Pons (tissue), 1 donor: ENCODE measurements at regions not wholly inside any gene's neighbourhood (a gene's known extent, or its start where the extent isn't known, plus 50 kb on each side); places are given as distances from the start of the nearest gene placed in this dataset.

ENCODE experiments used
- DNase-seq: peaks from one replicate; pipeline ENCODE4 v3.0.0-alpha.2; 2016; ENCODE audit warnings: low spot score

DNA sequence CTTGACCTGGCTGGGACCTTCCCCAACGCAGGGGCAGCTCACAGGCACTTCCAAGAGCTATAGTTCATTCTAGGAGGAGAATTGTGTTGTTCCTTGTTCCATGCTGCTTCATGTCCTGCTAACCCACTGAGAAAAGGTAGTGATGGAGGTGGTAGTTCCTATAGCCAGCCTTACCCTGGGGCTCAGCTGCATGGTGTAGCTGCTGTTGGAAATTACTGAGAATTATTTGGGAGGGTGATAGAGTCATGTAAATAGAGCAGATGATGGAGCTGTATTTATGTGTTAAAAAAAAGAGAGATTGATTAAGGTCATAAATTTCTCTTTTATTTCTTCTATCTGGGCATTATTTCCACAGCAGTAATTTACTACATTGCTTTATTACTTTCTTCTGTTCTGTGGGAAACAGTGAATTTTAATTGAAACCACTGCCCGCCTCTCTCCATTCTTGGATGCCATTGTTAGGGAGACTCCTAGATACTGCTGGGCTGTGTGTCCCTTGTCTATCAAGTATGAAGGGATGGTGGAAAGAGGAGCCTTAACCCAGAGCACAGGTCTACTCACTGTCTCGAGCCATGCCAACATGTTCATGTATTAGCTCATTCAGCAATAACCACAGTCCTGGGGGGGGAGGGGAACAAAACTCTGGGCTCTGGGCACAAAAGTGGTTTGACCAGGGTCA, 309.2 kb downstream of the FAT3 start:
- no peak for DNase-seq

GRCh38 chr11:92536883-92537282, 312.3 kb downstream of the FAT3 start:
- DNase-seq: no peak

GRCh38 chr11:92540096-92540495, 315.5 kb downstream of the FAT3 start:
- DNase-seq: no peak

GRCh38 chr11:92545906-92546471, 321.4 kb downstream of the FAT3 start:
- no peak for DNase-seq

- no peak for DNase-seq
Observed at GRCh38 chr11:92546603-92547002, 322.0 kb downstream of the FAT3 start.

- DNase-seq: peak; percentile 42
Observed at GRCh38 chr11:92550411-92550810, 325.8 kb downstream of the FAT3 start.

DNA sequence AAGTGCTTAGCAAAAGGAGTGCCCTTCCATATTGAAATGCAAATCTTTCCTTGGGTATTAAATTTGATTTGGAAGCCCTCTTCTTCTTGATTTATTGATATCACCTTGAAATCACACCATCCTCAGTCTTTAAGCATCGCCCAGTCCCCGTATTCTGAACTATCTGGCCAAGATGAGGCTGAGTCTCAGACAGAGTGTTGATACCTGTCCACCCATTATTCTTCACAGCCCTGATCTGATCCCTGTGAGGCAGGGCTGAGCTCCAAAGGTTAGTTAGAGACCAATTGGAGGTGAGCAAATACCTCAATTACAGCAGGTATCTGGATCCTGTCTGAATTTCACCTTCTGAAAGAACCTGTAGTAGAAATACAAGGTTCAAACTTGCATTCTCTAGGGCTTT, 326.3 kb downstream of the FAT3 start:
- no peak for DNase-seq

DNA sequence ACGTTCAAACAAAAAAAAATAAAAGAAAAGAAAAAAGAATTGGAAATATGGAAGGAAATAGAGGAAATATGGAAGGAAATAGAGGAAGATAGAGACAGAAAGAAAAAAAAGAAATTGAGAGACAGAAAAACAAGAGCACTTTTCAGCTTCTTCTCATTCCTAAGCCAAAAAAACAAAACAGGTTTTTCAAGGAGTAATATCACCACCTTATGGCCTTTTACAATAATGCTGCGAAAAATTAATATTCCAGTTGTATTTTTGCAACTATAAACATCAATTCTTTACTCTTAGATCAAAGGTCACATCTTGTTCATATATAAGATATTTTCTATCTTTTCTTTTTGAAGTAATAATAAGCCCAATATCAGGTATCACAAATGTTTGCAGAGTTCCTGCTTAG, 328.3 kb downstream of the FAT3 start:
- DNase-seq: no peak

DNA sequence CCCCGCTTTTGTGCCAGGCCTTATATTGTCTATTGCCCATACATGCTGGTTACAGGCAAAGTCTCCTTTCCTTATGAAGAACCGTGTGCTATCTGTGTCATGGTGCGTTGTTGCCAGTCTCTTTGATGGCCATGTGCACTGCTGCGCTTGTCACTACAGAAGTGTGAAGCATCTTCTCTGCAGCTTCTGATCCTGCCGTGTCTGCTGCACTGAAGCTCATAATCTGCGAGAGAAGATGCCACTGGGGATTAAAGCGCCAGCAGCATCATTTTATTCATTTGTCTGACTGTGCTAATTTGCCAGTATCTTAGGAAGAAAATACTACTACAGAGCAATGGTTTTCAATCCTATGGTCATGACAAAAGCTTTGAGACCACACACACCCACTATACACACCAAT, 330.1 kb downstream of the FAT3 start:
- no peak for DNase-seq

- no peak for DNase-seq
Observed at GRCh38 chr11:92556431-92556830, 331.8 kb downstream of the FAT3 start.

DNA sequence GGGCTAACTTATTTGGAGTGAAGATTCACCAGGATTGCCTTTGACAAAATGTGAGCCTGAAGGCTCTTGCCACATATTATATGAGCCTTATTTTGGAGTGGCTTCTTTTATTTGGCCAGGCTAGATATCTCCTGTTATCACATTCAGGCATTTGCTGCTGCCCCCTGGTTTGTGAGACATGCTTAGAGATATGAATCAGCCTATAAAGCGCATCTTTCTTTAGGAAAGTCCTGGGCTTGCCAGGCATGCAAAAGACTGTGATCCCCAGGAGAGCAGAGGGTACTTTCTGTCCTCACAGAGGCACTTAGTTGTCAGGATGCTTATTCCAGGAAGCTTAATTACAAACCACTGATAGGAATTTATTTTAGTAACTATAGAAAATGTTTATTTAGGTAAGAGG, 333.3 kb downstream of the FAT3 start:
- DNase-seq: no peak

DNA sequence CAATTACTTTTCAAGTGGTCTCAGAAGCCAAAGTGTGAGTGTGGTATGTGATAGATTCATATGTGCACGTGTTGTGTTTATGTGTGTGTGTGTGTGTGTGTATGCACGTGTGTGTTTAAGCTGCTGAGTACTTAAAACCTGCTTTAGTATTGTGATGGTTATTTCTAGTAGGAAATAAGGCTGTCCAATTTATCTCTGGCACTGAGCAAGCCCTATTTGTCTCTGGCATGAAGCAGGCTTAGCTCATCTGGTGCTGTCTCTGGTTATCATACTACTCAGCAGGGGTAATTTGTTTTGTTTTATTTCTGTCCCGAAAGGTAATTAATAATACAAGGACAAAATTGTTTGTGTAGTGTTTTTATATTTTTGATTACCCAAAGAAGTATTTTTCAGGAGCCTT, 333.7 kb downstream of the FAT3 start:
- DNase-seq: no peak

- DNase-seq: no peak
Observed at GRCh38 chr11:92569726-92570125, 345.1 kb downstream of the FAT3 start.

GRCh38 chr11:92572559-92572958, 347.9 kb downstream of the FAT3 start:
- no peak for DNase-seq

DNA sequence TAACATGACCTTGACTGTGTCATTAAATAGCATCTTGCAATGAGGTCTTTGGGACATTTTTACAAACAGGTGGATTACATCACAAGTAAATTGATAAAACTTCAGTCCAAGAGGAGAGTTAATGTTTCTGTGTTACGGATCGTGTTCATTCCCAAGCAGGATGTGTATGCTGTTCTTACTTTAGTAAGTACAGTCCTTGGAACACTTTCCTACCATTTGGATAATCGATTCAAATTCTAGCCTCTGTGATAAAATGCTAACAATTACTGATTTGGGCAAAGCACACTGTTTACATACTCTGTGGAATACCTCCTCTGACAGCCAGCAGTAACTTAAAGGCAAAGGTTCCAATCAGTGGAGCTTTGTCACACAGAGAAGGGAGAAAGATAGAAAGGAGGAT, 351.7 kb downstream of the FAT3 start:
- no peak for DNase-seq

DNA sequence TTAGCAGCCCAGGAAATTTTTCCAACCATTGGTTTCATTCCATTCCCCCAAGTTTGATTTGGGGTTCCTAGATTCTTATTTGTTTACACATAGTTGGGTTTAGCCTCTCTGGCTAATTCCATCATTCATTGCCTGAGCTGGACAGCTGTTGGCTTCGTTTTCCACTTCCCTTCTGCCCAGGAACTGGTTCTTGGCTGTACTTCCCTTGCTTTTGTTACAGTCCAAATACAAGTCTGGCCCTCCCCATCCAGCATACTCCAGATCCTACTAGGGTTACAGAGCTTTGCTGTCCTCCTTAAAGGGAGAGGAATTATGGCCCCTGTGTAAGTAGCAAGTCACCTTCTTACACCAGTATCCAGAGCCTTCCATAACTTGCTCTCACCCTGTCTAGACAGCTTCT, 356.3 kb downstream of the FAT3 start:
- DNase-seq: peak; percentile 24

GRCh38 chr11:92588393-92588792, 363.8 kb downstream of the FAT3 start:
- DNase-seq: peak; percentile 16

- no peak for DNase-seq
Observed at GRCh38 chr11:92589512-92589911, 364.9 kb downstream of the FAT3 start.

DNA sequence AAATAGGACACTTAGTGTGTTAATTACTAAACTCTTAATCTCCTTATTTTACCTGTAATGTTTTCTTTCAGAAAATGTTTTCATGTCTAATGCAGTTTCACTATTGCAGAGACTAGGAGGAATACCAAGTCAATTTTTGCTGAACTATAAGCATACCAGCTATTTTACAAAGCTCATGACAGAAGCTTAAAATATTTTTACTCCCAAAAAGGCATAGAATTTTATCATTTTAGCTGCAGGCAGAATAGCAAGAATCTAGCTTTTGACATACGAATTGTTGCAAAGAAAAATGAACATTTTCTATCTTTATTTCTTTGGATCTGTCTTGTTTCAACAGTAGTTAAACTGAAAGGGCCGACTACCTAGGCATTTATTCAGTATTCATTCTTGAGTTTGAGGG, 366.9 kb downstream of the FAT3 start:
- no peak for DNase-seq

DNA sequence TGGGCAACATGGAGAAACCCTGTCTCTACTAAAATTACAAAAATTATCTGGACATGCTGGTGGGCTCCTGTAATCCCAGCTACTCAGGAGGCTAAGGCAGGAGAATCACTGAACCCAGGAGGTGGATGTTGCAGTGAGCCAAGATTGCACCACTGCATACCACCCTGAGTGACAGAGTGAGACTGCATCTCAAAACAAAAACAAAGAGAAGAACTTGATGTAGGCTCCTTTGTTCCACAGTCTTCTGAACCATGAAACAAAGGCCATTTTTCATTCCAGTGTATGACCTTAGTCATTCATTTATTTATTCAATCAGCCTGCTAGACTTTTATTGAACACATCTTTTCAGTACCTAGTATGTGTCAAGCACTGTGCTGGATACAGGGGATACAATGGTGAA, 369.6 kb downstream of the FAT3 start:
- DNase-seq: no peak

DNA sequence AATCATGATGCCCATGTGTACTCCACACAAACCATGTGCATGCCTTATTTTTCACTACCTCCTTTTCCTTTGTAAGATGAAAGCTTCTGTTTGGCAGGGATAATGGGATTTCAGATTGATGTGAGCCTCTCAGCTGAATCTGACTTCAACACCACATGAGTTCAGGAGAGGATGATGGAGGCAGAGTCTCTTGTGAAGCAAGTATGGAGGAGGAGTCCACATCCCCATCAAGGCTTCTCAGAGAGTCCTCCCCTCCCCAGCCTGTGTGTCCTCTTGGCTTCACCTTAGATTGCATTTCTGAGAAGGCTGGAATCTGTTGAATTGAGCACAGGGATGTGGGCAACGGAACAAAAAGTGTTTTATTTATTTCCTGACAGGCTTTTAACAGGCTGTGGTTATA, 370.4 kb downstream of the FAT3 start:
- no peak for DNase-seq

DNA sequence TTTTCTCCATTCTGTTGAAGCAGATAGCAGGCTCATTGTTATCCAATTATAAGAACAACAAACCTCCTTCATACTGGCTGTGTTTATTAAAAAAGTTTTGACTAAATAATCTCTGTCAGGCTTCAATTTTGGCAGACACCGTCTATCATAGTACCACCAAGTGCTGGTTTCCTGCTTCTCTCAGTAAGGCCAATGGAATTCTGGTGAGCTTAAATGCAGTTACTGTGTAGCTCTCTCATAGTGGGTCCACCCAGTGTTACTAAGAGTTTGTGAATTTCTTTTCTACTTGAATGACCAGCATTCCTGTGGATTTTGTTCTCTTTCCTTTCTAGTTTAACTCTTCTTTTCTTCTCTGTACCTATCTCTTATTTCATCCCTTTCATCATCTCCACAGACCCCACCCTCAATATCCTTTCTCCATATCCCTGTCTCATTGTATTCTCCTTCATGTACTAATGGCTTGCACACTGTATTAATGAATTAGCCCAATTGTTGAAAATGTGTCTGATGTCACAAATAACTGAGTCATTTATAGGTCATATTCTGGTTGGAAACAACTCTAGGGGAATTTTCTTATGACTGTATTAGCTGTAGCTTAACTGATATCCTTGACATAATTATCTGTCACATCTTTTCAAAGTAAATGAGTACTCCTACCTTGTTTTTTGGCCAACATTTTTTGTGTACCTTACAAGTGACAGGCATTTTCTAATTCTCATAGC, 372.1 kb downstream of the FAT3 start:
- no peak for DNase-seq

- no peak for DNase-seq
Observed at GRCh38 chr11:92601048-92601447, 368.4 kb upstream of the MTNR1B start.

DNA sequence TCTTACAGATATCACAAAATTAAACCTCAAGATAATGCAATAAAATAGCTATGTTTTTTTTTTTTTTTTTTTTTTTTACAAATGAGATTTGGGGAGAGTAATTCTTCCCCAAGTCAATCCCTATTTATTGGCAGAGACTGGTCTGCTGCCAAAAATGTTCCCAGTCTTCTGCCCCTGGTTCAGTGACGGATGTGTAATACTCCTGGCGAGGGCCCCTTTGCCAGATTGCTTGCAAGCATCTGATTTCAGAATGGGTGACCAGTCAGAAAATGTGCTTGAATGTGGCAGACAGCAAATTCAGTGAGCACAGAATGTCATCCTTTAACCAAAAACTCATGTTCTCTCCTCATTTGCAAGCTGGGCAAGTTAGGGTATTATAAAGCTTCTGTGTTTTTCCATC, 363.8 kb upstream of the MTNR1B start:
- no peak for DNase-seq
